T-cell (primary cell): ENCODE measurements at regions not wholly inside any gene's neighbourhood (a gene's known extent, or its start where the extent isn't known, plus 50 kb on each side); places are given as distances from the start of the nearest gene placed in this dataset.

Experiments used
- ATAC-seq, 4 experiments: fragments of 200-7000 bp in 3 of 4; fragments of 150-1000 bp in 1 of 4; cut with Tn5 transposase; replicated peaks in 1 of 4; 1 replicate in 3 of 4; 2 replicates in 1 of 4; pipeline ENCODE4 v1.10.0; 2021; ENCODE audit warnings: moderate library complexity in 3 of 4, mild to moderate bottlenecking in 2 of 4, moderate number of reproducible peaks in 1 of 4
- CTCF ChIA-PET, 2 donors: fragments of 300-600 bp; sonication (Branson Sonifier 250); formaldehyde crosslinking; loops; one replicate each; lab custom pipeline; 2022; ENCODE audit warnings: antibody characterized with exemption in 2 of 2; lab: Charles Lee
- POLR2A ChIA-PET, 2 donors: fragments of 300-600 bp; sonication (Branson Sonifier 250); formaldehyde crosslinking; loops; one replicate each; lab custom pipeline; 2022; ENCODE audit warnings: antibody characterized with exemption in 2 of 2; lab: Charles Lee
- DNase-seq, 35 experiments: peaks; one replicate each; pipeline versions ENCODE4 v3.0.0 to v3.0.0-alpha.2; 2013 to 2023
- H3K27ac ChIP-seq: one replicate; pipeline ENCODE4 v1.5.1; 2013; ENCODE audit warnings: low read length
- H3K27me3 ChIP-seq, 2 experiments: replicated peaks in 1 of 2; 1 replicate in 1 of 2; 2 replicates in 1 of 2; pipeline versions ENCODE4 v1.6.1 to v1.7.0; 2013; ENCODE audit warnings: low read length in 1 of 2, mixed read lengths in 1 of 2; ENCODE audit not compliant: control insufficient read depth in 2 of 2, insufficient read depth in 2 of 2; ENCODE audit errors: extremely low read depth in 1 of 2
- H3K36me3 ChIP-seq, 2 donors: 1 replicate in 1 of 2; 2 replicates in 1 of 2; pipeline versions ENCODE4 v1.6.1 to v1.7.0; 2013; ENCODE audit warnings: low read length in 1 of 2; ENCODE audit not compliant: control insufficient read depth in 2 of 2, insufficient read depth in 1 of 2; ENCODE audit errors: extremely low read depth in 1 of 2
- H3K4me1 ChIP-seq, 2 experiments: 1 replicate in 1 of 2; 2 replicates in 1 of 2; pipeline versions ENCODE4 v1.6.1 to v1.7.0; 2013; ENCODE audit warnings: low read length in 2 of 2, mixed read lengths in 1 of 2; ENCODE audit not compliant: insufficient read depth in 2 of 2, control insufficient read depth in 1 of 2; ENCODE audit errors: extremely low read depth in 1 of 2
- H3K4me3 ChIP-seq, 2 donors: 1 replicate in 1 of 2; 2 replicates in 1 of 2; pipeline versions ENCODE4 v1.5.1 to v1.7.0; 2013; ENCODE audit warnings: mild to moderate bottlenecking in 2 of 2, low read length in 1 of 2, moderate library complexity in 1 of 2; ENCODE audit not compliant: control insufficient read depth in 1 of 2; ENCODE audit errors: extremely low read depth in 1 of 2
- H3K9me3 ChIP-seq: 2 replicates; pipeline ENCODE4 v1.7.0; 2013
- H3K27ac Mint-ChIP-seq, 2 donors: one replicate each; pipeline ENCODE4 v1.8.0; 2020 to 2021; ENCODE audit warnings: mild to moderate bottlenecking in 2 of 2, mixed read lengths in 2 of 2
- H3K27me3 Mint-ChIP-seq, 2 donors: one replicate each; pipeline ENCODE4 v1.8.0; 2021 to 2022; ENCODE audit warnings: mixed read lengths in 2 of 2
- H3K36me3 Mint-ChIP-seq: one replicate; pipeline ENCODE4 v1.8.0; 2021; ENCODE audit warnings: mixed read lengths
- H3K4me1 Mint-ChIP-seq, 3 donors: one replicate each; pipeline ENCODE4 v1.8.0; 2020 to 2022; ENCODE audit warnings: mixed read lengths in 3 of 3, mild to moderate bottlenecking in 1 of 3
- H3K4me3 Mint-ChIP-seq, 3 donors: one replicate each; pipeline ENCODE4 v1.8.0; 2020 to 2022; ENCODE audit warnings: mild to moderate bottlenecking in 3 of 3, mixed read lengths in 3 of 3, moderate library complexity in 3 of 3
- H3K9me3 Mint-ChIP-seq, 3 donors: one replicate each; pipeline ENCODE4 v1.8.0; 2020 to 2022; ENCODE audit warnings: mixed read lengths in 3 of 3
- WGBS: methylation state at CpG from one replicate; pipeline ENCODE4 v1.1.5; 2013; ENCODE audit warnings: missing lambda C conversion rate; ENCODE audit not compliant: insufficient coverage; 5-methylcytosine and 5-hydroxymethylcytosine counted together

GRCh38 chr14:36013483-36013882, 163.0 kb downstream of the PTCSC3 start:
- WGBS: 80% methylated on average over 2 of the region's 3 CpGs
- H3K4me3 Mint-ChIP-seq: no peak overlapping the region
- H3K4me1 Mint-ChIP-seq: no peaks in the 10 kb centered on the region
- Histone ChIP-seq H3K4me3 (no peak overlapping the region), H3K36me3 (no peaks in the 10 kb centered on the region), H3K27ac (no peak overlapping the region), H3K27me3 (peaks cover 0 to 3% of the 10 kb centered on the region in 2 experiments), H3K4me1 (no peaks in the 10 kb centered on the region), H3K9me3 (no peaks in the 10 kb centered on the region)
- H3K9me3 Mint-ChIP-seq: no peaks in the 10 kb centered on the region
- no peak for ATAC-seq
- DNase-seq: no peak
- POLR2A ChIA-PET: no interaction called here
- no peak overlapping the region for H3K27ac Mint-ChIP-seq
- peaks cover 3 to 5% of the 10 kb centered on the region in 2 donors for H3K27me3 Mint-ChIP-seq
- H3K36me3 Mint-ChIP-seq: no peaks in the 10 kb centered on the region
- CTCF ChIA-PET: no interaction called here

GRCh38 chr14:36012621-36013020, 163.9 kb downstream of the PTCSC3 start:
- POLR2A ChIA-PET: no interaction called here
- Histone ChIP-seq H3K4me3 (no peak overlapping the region), H3K27ac (no peak overlapping the region), H3K27me3 (peaks cover 0 to 3% of the 10 kb centered on the region in 2 experiments), H3K4me1 (no peaks in the 10 kb centered on the region), H3K36me3 (no peaks in the 10 kb centered on the region), H3K9me3 (no peaks in the 10 kb centered on the region)
- no peak for ATAC-seq
- CTCF ChIA-PET: interaction anchor here in 1 of 2 donors (0.7 kb wide), 1 partner anchor 360 kb away, joined by 4 read pairs; no protein-coding TSS in a partner anchor
- H3K4me3 Mint-ChIP-seq: no peak overlapping the region
- no peak overlapping the region for H3K27ac Mint-ChIP-seq
- H3K36me3 Mint-ChIP-seq: no peaks in the 10 kb centered on the region
- no peaks in the 10 kb centered on the region for H3K4me1 Mint-ChIP-seq
- H3K9me3 Mint-ChIP-seq: no peaks in the 10 kb centered on the region
- no peak for DNase-seq
- peaks cover 3 to 6% of the 10 kb centered on the region in 2 donors for H3K27me3 Mint-ChIP-seq
- WGBS: 50% methylated on average over 2 of the region's 7 CpGs

GRCh38 chr14:36009643-36010042, 166.9 kb downstream of the PTCSC3 start:
- WGBS: no CpG with 5 or more reads among the region's 1 CpG

GRCh38 chr14:36006623-36007022, 169.9 kb downstream of the PTCSC3 start:
- ChIA-PET CTCF (no interaction called here), POLR2A (no interaction called here)
- no peak overlapping the region for H3K27ac Mint-ChIP-seq
- H3K4me1 ChIP-seq: no peaks in the 10 kb centered on the region
- WGBS: no CpG with 5 or more reads among the region's 4 CpGs
- DNase-seq (no peak), ATAC-seq (no peak)
- H3K27me3 Mint-ChIP-seq: peaks cover 4 to 16% of the 10 kb centered on the region in 2 donors
- no peaks in the 10 kb centered on the region for H3K36me3 Mint-ChIP-seq
- H3K27me3 ChIP-seq: peaks cover 0 to 3% of the 10 kb centered on the region in 2 experiments
- H3K4me1 Mint-ChIP-seq: no peaks in the 10 kb centered on the region
- H3K36me3 ChIP-seq: no peaks in the 10 kb centered on the region
- no peak overlapping the region for H3K27ac ChIP-seq
- H3K4me3 Mint-ChIP-seq: no peak overlapping the region
- H3K9me3 Mint-ChIP-seq: no peaks in the 10 kb centered on the region
- H3K4me3 ChIP-seq: no peak overlapping the region
- H3K9me3 ChIP-seq: no peaks in the 10 kb centered on the region

More at GRCh38 chr14:36009643-36010042, 166.9 kb downstream of the PTCSC3 start:
- ChIA-PET CTCF (no interaction called here), POLR2A (no interaction called here)
- no peaks in the 10 kb centered on the region for H3K36me3 Mint-ChIP-seq
- Histone ChIP-seq H3K36me3 (no peaks in the 10 kb centered on the region), H3K27ac (no peak overlapping the region), H3K9me3 (no peaks in the 10 kb centered on the region), H3K4me1 (no peaks in the 10 kb centered on the region), H3K27me3 (peaks cover 0 to 3% of the 10 kb centered on the region in 2 experiments), H3K4me3 (no peak overlapping the region)
- ATAC-seq: no peak
- no peak for DNase-seq
- H3K9me3 Mint-ChIP-seq: no peaks in the 10 kb centered on the region
- H3K4me1 Mint-ChIP-seq: no peaks in the 10 kb centered on the region
- H3K27me3 Mint-ChIP-seq: peaks cover 4 to 19% of the 10 kb centered on the region in 2 donors
- no peak overlapping the region for H3K4me3 Mint-ChIP-seq
- H3K27ac Mint-ChIP-seq: no peak overlapping the region

GRCh38 chr14:36005670-36006069, 170.9 kb downstream of the PTCSC3 start:
- Histone ChIP-seq H3K4me3 (no peak overlapping the region), H3K9me3 (no peaks in the 10 kb centered on the region), H3K27me3 (peaks cover 0 to 3% of the 10 kb centered on the region in 2 experiments), H3K36me3 (no peaks in the 10 kb centered on the region), H3K4me1 (no peaks in the 10 kb centered on the region), H3K27ac (no peak overlapping the region)
- H3K27me3 Mint-ChIP-seq: peaks cover 4 to 16% of the 10 kb centered on the region in 2 donors
- no peaks in the 10 kb centered on the region for H3K9me3 Mint-ChIP-seq
- H3K36me3 Mint-ChIP-seq: no peaks in the 10 kb centered on the region
- CTCF ChIA-PET: no interaction called here
- POLR2A ChIA-PET: no interaction called here
- no peak for DNase-seq
- no peaks in the 10 kb centered on the region for H3K4me1 Mint-ChIP-seq
- H3K27ac Mint-ChIP-seq: no peak overlapping the region
- no peak for ATAC-seq
- WGBS: 85% methylated on average over 3 of the region's 4 CpGs
- no peak overlapping the region for H3K4me3 Mint-ChIP-seq

GRCh38 chr14:36001936-36002335, 174.6 kb downstream of the PTCSC3 start:
- no peaks in the 10 kb centered on the region for H3K36me3 Mint-ChIP-seq
- no peaks in the 10 kb centered on the region for H3K4me1 ChIP-seq
- H3K27ac ChIP-seq: no peak overlapping the region
- ChIA-PET CTCF (no interaction called here), POLR2A (no interaction called here)
- no peak overlapping the region for H3K27ac Mint-ChIP-seq
- peaks cover 0 to 7% of the 10 kb centered on the region in 2 experiments for H3K27me3 ChIP-seq
- DNase-seq: no peak
- H3K9me3 ChIP-seq: no peaks in the 10 kb centered on the region
- H3K4me3 Mint-ChIP-seq: no peak overlapping the region
- H3K36me3 ChIP-seq: no peaks in the 10 kb centered on the region
- no peaks in the 10 kb centered on the region for H3K9me3 Mint-ChIP-seq
- no peak for ATAC-seq
- H3K4me3 ChIP-seq: no peak overlapping the region
- H3K4me1 Mint-ChIP-seq: no peaks in the 10 kb centered on the region
- WGBS: 67% methylated on average over 3 of the region's 4 CpGs
- H3K27me3 Mint-ChIP-seq: peaks cover 0 to 12% of the 10 kb centered on the region in 2 donors

- Mint-ChIP-seq H3K27ac (no peak overlapping the region), H3K9me3 (no peaks in the 10 kb centered on the region), H3K4me1 (no peaks in the 10 kb centered on the region), H3K36me3 (no peaks in the 10 kb centered on the region), H3K4me3 (no peak overlapping the region), H3K27me3 (no peaks in the 10 kb centered on the region)
- CTCF ChIA-PET: no interaction called here
- POLR2A ChIA-PET: no interaction called here
- H3K4me3 ChIP-seq: no peak overlapping the region
- ATAC-seq: no peak
- 80% methylated on average over 2 of the region's 5 CpGs for WGBS
- H3K9me3 ChIP-seq: no peaks in the 10 kb centered on the region
- no peak overlapping the region for H3K27ac ChIP-seq
- peaks cover 0 to 7% of the 10 kb centered on the region in 2 experiments for H3K27me3 ChIP-seq
- H3K4me1 ChIP-seq: no peaks in the 10 kb centered on the region
- H3K36me3 ChIP-seq: no peaks in the 10 kb centered on the region
- no peak for DNase-seq
Measured at GRCh38 chr14:35999294-35999693, 173.2 kb downstream of the BRMS1L start.
